ENCODE measurements at regions not wholly inside any gene's neighbourhood (a gene's known extent, or its start where the extent isn't known, plus 50 kb on each side); places are given as distances from the start of the nearest gene placed in this dataset.

GRCh38 chr20:53736122-53736756 is 142.6 kb upstream of the ZNF217 start:
- no peaks in the 10 kb centered on the region for H3K27me3 ChIP-seq
- DNase-seq (ENCODE audit: low spot score): peak; percentile 57
- H4K20me1 ChIP-seq (ENCODE audit: low read depth): no peaks in the 10 kb centered on the region
- no peaks in the 10 kb centered on the region for H3K9me3 ChIP-seq (ENCODE audit: low read depth)
- H3K9ac ChIP-seq: no peak overlapping the region
- Mint-ChIP-seq H3K36me3 (no peaks in the 10 kb centered on the region), H3K9me3 (peaks cover 2% of the 10 kb centered on the region), H3K27me3 (ENCODE audit: insufficient read depth, low read depth) (peaks cover 9% of the 10 kb centered on the region), H3K4me3 (peak overlapping the region; percentile 83), H3K4me1 (peaks cover 80% of the 10 kb centered on the region), H3K27ac (peak overlapping the region; percentile 99)
- H3K4me2 ChIP-seq: peak overlapping the region; percentile 75
- H3K36me3 ChIP-seq: no peaks in the 10 kb centered on the region
- H3K4me3 ChIP-seq: peak overlapping the region; percentile 31
- H2AFZ ChIP-seq (replicated peaks): peak overlapping the region; percentile 43
- H3K27ac ChIP-seq: peak overlapping the region; percentile 50
- H3K79me2 ChIP-seq (ENCODE audit: low read depth): no peaks in the 10 kb centered on the region
- no peak for TF ChIP-seq EZH2 (IDR thresholded peaks at IDR 0.05)
- no peak for TF ChIP-seq EZH2phosphoT487 (IDR thresholded peaks at IDR 0.05)
- no peak for TF ChIP-seq CTCF (IDR thresholded peaks at IDR 0.05)
- peaks cover 69% of the 10 kb centered on the region for H3F3A ChIP-seq (ENCODE audit: low read depth)
- peaks cover 68% of the 10 kb centered on the region for H3K4me1 ChIP-seq

DNA sequence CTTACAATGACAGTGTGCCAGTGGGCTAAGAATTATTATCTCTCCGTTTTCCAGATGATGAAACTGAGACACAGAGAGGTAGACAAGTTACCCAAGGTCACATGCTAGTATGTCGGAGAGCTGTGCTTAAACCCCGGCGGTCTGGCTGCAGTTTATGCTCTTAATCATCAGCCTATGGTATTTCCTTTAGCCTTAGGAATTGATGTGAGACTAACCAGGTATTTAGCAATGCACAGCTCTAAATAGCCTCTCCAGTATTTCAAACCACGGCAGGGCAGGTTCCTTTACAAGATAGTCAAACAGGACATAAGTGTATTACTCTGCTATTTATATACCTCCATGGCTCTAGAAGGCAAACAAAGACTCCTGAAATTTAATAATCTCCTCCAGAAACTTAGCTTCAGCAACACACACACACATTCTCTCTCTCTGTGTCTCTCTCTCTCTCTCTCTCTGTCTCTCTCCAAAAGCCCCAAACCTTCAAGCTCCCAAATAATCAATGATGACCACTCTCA is 142.0 kb upstream of the ZNF217 start:
- H3K4me1 ChIP-seq: peaks cover 62% of the 10 kb centered on the region

DNA sequence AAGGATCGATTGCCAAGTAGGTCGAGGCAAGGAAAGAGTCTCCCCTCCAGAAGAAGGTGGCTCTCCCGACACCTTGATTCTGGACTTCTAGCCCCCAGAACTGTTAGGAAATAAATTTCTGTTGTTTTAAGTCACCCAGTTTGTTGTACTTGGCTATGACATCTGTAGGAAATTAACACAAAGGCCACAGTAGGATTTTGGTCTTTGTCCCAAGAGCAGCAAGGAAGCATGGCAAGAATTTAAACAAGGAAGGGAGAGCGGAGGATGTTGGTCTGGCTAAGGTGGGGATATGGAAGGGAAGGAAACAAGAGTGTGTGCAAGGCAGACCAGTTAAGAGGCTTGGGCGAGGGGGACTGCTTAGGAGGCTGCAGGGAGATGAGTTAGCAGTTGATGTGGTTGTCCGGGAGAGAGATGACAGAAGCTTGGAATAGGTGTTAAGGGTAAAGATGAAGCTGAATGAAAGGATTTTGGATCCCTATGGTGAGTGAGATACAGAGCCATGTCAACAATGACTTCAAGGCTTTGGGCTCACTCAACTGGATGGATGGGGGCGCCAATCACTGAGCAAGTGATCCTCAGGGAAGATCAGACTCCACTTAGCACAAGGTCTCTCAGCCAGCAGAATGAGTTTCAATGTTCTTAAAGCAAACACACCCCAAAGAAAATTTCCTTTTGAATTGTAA is 140.5 kb upstream of the ZNF217 start:
- peaks cover 69% of the 10 kb centered on the region for H3K4me1 Mint-ChIP-seq
- DNase-seq (ENCODE audit: low spot score): peak; percentile 61

More for the DNA sequence above, 142.0 kb upstream of the ZNF217 start:
- peaks cover 2% of the 10 kb centered on the region for H3K9me3 Mint-ChIP-seq
- peak overlapping the region; percentile 83 for H3K4me3 Mint-ChIP-seq
- TF ChIP-seq EZH2phosphoT487 (IDR thresholded peaks at IDR 0.05) (no peak), EZH2 (IDR thresholded peaks at IDR 0.05) (no peak), CTCF (IDR thresholded peaks at IDR 0.05) (no peak)
- Histone ChIP-seq H3F3A (ENCODE audit: low read depth) (peaks cover 64% of the 10 kb centered on the region), H3K9me3 (ENCODE audit: low read depth) (no peaks in the 10 kb centered on the region), H2AFZ (replicated peaks) (no peak overlapping the region), H3K9ac (no peak overlapping the region), H3K79me2 (ENCODE audit: low read depth) (no peaks in the 10 kb centered on the region), H3K27me3 (no peaks in the 10 kb centered on the region), H3K4me3 (no peak overlapping the region), H3K36me3 (no peaks in the 10 kb centered on the region), H4K20me1 (ENCODE audit: low read depth) (no peaks in the 10 kb centered on the region), H3K27ac (no peak overlapping the region), H3K4me2 (peak overlapping the region; percentile 75)
- peak overlapping the region; percentile 99 for H3K27ac Mint-ChIP-seq
- H3K4me1 Mint-ChIP-seq: peaks cover 77% of the 10 kb centered on the region
- DNase-seq (ENCODE audit: low spot score): no peak
- peaks cover 9% of the 10 kb centered on the region for H3K27me3 Mint-ChIP-seq (ENCODE audit: insufficient read depth, low read depth)
- no peaks in the 10 kb centered on the region for H3K36me3 Mint-ChIP-seq

More for the DNA sequence above, 140.5 kb upstream of the ZNF217 start:
- no peaks in the 10 kb centered on the region for H3K36me3 Mint-ChIP-seq
- peak overlapping the region; percentile 51 for H3K27ac Mint-ChIP-seq
- Histone ChIP-seq H3K79me2 (ENCODE audit: low read depth) (no peaks in the 10 kb centered on the region), H3K9me3 (ENCODE audit: low read depth) (no peaks in the 10 kb centered on the region), H3F3A (ENCODE audit: low read depth) (peaks cover 50% of the 10 kb centered on the region), H3K4me2 (peak overlapping the region; percentile 44), H3K4me3 (no peak overlapping the region), H3K27ac (peak overlapping the region; percentile 12), H2AFZ (replicated peaks) (no peak overlapping the region), H3K36me3 (no peaks in the 10 kb centered on the region), H4K20me1 (ENCODE audit: low read depth) (no peaks in the 10 kb centered on the region), H3K27me3 (no peaks in the 10 kb centered on the region), H3K4me1 (peaks cover 48% of the 10 kb centered on the region), H3K9ac (no peak overlapping the region)
- H3K9me3 Mint-ChIP-seq: peaks cover 2% of the 10 kb centered on the region
- peak overlapping the region; percentile 1 for H3K4me3 Mint-ChIP-seq
- no peak for TF ChIP-seq CTCF (IDR thresholded peaks at IDR 0.05)
- no peak for TF ChIP-seq EZH2 (IDR thresholded peaks at IDR 0.05)
- no peak for TF ChIP-seq EZH2phosphoT487 (IDR thresholded peaks at IDR 0.05)
- peaks cover 12% of the 10 kb centered on the region for H3K27me3 Mint-ChIP-seq (ENCODE audit: insufficient read depth, low read depth)

All from neural progenitor cell (in vitro differentiated cells).